Spleen (tissue), 7 donors: ENCODE measurements at regions not wholly inside any gene's neighbourhood (a gene's known extent, or its start where the extent isn't known, plus 50 kb on each side); places are given as distances from the start of the nearest gene placed in this dataset.

Experiments
- POLR2A ChIP-seq, 3 donors: fragments of 450-650 bp; IDR thresholded peaks; one replicate each; pipeline ENCODE4 v1.5.1; 2017; ENCODE audit warnings: antibody characterized with exemption in 3 of 3, mild to moderate bottlenecking in 1 of 3
- POLR2AphosphoS5 ChIP-seq, 3 donors: sonication (generic); formaldehyde crosslinking; IDR thresholded peaks; one replicate each; pipeline ENCODE4 v1.5.1; 2017; ENCODE audit warnings: antibody characterized with exemption in 3 of 3
- TF ChIP-seq, protein P1 (sequence below), 11 experiments: fragments of 200-600 bp in 7 of 11; fragments of 450-650 bp in 4 of 11; sonication (generic) in 4 of 11; IDR thresholded peaks in 8 of 11; conservative IDR thresholded peaks in 3 of 11; 1 replicate in 7 of 11; 2 replicates in 4 of 11; pipeline versions ENCODE4 v1.4.0 to v1.8.0; 2016 to 2021; ENCODE audit warnings: antibody characterized with exemption in 11 of 11, inconsistent platforms in 4 of 11, mild to moderate bottlenecking in 1 of 11
- donor health status: DM: no; HTN: no; CAD: no; lungs with moderate emphysema.
- donor health status: DM: no; HTN: no; CAD: no.
- donor health status: DM: no; HTN: no; CAD: no.

DNA sequence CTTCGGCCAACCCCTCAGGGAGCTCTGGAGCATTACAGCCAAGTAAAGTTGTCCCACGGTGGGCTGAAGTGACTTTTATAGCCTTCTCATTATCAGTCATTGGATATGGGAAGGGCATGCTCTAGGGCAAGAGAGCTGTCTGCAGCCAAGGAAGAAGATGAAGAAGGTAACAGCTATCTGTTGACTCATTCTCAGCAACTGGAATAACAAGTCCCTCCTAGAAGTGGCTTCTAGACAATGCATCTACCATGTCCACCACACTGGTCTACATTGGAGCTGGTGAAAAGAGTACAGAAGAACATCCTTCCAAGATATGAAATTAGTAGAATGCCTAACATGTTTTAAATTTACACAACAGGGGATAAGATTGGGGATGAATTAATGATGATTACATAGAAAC lies 524.2 kb downstream of the ACTL7B start:
- TF ChIP-seq, protein P1, sequence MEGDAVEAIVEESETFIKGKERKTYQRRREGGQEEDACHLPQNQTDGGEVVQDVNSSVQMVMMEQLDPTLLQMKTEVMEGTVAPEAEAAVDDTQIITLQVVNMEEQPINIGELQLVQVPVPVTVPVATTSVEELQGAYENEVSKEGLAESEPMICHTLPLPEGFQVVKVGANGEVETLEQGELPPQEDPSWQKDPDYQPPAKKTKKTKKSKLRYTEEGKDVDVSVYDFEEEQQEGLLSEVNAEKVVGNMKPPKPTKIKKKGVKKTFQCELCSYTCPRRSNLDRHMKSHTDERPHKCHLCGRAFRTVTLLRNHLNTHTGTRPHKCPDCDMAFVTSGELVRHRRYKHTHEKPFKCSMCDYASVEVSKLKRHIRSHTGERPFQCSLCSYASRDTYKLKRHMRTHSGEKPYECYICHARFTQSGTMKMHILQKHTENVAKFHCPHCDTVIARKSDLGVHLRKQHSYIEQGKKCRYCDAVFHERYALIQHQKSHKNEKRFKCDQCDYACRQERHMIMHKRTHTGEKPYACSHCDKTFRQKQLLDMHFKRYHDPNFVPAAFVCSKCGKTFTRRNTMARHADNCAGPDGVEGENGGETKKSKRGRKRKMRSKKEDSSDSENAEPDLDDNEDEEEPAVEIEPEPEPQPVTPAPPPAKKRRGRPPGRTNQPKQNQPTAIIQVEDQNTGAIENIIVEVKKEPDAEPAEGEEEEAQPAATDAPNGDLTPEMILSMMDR (IDR thresholded peaks at IDR 0.05 in 8 of 11, conservative IDR thresholded peaks at IDR 0.05 in 3 of 11): no peak
- TF ChIP-seq POLR2A (IDR thresholded peaks at IDR 0.05) (no peak), POLR2AphosphoS5 (IDR thresholded peaks at IDR 0.05) (no peak)
